ENCODE measurements at regions not wholly inside any gene's neighbourhood (a gene's known extent, or its start where the extent isn't known, plus 50 kb on each side); places are given as distances from the start of the nearest gene placed in this dataset.

DNA sequence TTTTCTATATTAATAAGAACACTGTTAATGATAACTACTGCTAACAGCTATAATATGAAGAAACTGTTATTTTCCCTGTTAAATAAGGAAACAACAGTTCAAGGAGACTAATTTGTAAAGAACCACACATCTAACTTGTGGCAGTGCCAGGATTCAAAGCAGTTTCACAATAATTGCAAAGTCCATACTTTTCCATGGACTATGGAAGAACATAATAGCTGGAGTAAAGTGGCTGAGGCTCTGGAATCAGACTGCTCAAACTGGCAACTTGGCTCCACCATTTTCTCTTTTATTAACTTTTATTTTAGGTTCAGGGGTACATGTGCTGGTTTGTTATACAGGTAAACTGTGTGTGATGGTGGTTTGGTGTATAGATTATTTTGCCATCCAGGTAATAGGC lies 393.7 kb upstream of the CPEB2 start:
- TF ChIP-seq, protein P1, sequence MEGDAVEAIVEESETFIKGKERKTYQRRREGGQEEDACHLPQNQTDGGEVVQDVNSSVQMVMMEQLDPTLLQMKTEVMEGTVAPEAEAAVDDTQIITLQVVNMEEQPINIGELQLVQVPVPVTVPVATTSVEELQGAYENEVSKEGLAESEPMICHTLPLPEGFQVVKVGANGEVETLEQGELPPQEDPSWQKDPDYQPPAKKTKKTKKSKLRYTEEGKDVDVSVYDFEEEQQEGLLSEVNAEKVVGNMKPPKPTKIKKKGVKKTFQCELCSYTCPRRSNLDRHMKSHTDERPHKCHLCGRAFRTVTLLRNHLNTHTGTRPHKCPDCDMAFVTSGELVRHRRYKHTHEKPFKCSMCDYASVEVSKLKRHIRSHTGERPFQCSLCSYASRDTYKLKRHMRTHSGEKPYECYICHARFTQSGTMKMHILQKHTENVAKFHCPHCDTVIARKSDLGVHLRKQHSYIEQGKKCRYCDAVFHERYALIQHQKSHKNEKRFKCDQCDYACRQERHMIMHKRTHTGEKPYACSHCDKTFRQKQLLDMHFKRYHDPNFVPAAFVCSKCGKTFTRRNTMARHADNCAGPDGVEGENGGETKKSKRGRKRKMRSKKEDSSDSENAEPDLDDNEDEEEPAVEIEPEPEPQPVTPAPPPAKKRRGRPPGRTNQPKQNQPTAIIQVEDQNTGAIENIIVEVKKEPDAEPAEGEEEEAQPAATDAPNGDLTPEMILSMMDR (IDR thresholded peaks at IDR 0.05), result no peak
- H3K27me3 ChIP-seq (ENCODE audit: insufficient read depth in 3 of 3, low read length in 2 of 3), result no peaks in the 10 kb centered on the region
- no peak overlapping the region for H3K27ac ChIP-seq
- H3K4me3 ChIP-seq, result no peak overlapping the region
- no peaks in the 10 kb centered on the region for H3K4me1 ChIP-seq
- no peaks in the 10 kb centered on the region for H3K9me3 ChIP-seq
- H3K36me3 ChIP-seq (ENCODE audit: insufficient read depth in 1 of 2, low read depth in 1 of 2), result no peaks in the 10 kb centered on the region
- DNase-seq (no peak), ATAC-seq (no peak)
- intact Hi-C loops (cut with DNase I), result no loop called here

- H3K4me1 ChIP-seq, result no peaks in the 10 kb centered on the region
- no peak for DNase-seq
- H3K36me3 ChIP-seq (ENCODE audit: insufficient read depth in 1 of 2, low read depth in 1 of 2), result no peaks in the 10 kb centered on the region
- WGBS, 3 donors, result 50 to 56% (median 54%) methylated on average over 4 of the region's 4 CpGs
- intact Hi-C loops (cut with DNase I), result no loop called here
- H3K9me3 ChIP-seq, result no peaks in the 10 kb centered on the region
- H3K27ac ChIP-seq, result no peak overlapping the region
- H3K4me3 ChIP-seq, result no peak overlapping the region
- no peak for ATAC-seq
- TF ChIP-seq, protein P1 (IDR thresholded peaks at IDR 0.05), result no peak
- H3K27me3 ChIP-seq (ENCODE audit: insufficient read depth in 3 of 3, low read length in 2 of 3), result no peaks in the 10 kb centered on the region
These were observed 387.4 kb upstream of the CPEB2 start for GRCh38 chr4:14614840-14615239.

DNA sequence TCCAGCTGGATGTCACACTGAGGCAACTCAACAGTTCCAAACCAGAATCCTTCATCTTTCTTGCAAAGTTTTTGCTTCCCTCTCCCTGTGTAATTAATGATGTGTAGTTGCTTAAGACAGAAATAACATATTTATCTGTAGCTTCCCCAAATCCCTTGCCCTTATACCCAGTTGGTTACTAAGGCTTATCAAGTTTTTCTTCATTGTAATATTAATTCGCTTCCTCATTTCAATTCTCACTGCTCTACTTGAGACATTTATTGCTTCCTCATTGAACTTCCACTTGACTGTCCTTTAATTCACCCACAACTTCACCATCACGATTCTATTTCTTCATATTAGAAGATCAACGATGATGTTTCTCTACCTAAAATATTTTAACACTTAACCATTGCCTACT lies 386.6 kb upstream of the CPEB2 start:
- H3K9me3 ChIP-seq, result no peaks in the 10 kb centered on the region
- H3K27me3 ChIP-seq (ENCODE audit: insufficient read depth in 3 of 3, low read length in 2 of 3), result no peaks in the 10 kb centered on the region
- WGBS, 3 donors, result 73 to 83% (median 78%) methylated on average over 3 of the region's 3 CpGs
- no peak overlapping the region for H3K27ac ChIP-seq
- DNase-seq (no peak), ATAC-seq (no peak)
- intact Hi-C loops (cut with DNase I), result no loop called here
- H3K36me3 ChIP-seq (ENCODE audit: insufficient read depth in 1 of 2, low read depth in 1 of 2), result no peaks in the 10 kb centered on the region
- H3K4me1 ChIP-seq, result no peaks in the 10 kb centered on the region
- TF ChIP-seq, protein P1 (IDR thresholded peaks at IDR 0.05), result no peak
- H3K4me3 ChIP-seq, result no peak overlapping the region

- H3K4me3 ChIP-seq, result no peak overlapping the region
- H3K27ac ChIP-seq, result no peak overlapping the region
- H3K4me1 ChIP-seq, result no peaks in the 10 kb centered on the region
- TF ChIP-seq, protein P1 (IDR thresholded peaks at IDR 0.05), result no peak
- H3K36me3 ChIP-seq (ENCODE audit: insufficient read depth in 1 of 2, low read depth in 1 of 2), result no peaks in the 10 kb centered on the region
- 21 to 45% (median 22%) methylated on average over 1 of the region's 1 CpG for WGBS, 3 donors
- ATAC-seq, result no peak
- no peak for DNase-seq
- intact Hi-C loops (cut with DNase I), result no loop called here
- no peaks in the 10 kb centered on the region for H3K9me3 ChIP-seq
- no peaks in the 10 kb centered on the region for H3K27me3 ChIP-seq (ENCODE audit: insufficient read depth in 3 of 3, low read length in 2 of 3)
These were observed 381.6 kb upstream of the CPEB2 start for GRCh38 chr4:14620567-14621141.

DNA sequence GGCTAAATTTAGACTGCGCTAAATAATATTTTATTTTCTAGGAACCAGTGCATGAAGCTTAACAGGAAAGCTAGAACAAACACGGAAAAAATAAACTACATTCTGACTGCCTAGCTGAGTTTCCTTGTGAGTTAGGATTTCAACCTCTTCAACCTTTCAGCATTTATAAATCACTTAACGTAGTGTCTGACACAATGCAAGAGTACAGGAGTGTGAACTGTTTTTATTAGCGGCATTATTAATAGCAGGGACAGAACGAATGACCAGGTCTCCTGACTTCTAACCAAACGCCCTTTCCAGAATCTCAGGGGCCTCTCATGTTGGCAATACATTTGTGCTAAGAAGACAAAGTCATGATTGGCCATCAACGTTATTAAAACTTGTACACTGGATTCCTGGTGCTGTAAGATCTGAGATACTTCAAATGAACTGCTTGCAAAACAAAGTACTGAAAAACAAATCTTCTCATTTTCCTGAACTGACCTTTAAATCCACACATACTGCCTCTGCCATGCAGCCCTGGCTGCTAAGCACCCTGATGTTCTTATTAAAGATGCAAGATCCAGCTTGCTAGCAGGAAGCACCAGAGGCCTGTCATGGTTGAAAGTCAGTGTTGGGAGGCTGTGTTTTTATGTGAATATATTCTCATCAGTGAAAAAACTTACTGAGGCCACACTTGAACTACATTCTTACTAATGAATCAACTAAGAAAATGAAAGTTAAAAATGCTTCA lies 380.4 kb upstream of the CPEB2 start:
- no peaks in the 10 kb centered on the region for H3K9me3 ChIP-seq
- ATAC-seq, result no peak
- intact Hi-C loops (cut with DNase I), result no loop called here
- no peak for DNase-seq
- H3K27ac ChIP-seq, result no peak overlapping the region
- no peaks in the 10 kb centered on the region for H3K27me3 ChIP-seq (ENCODE audit: insufficient read depth in 3 of 3, low read length in 2 of 3)
- TF ChIP-seq, protein P1 (IDR thresholded peaks at IDR 0.05), result no peak
- no peaks in the 10 kb centered on the region for H3K36me3 ChIP-seq (ENCODE audit: insufficient read depth in 1 of 2, low read depth in 1 of 2)
- 39 to 43% (median 40%) methylated on average over 7 of the region's 7 CpGs for WGBS, 3 donors
- no peaks in the 10 kb centered on the region for H3K4me1 ChIP-seq
- H3K4me3 ChIP-seq, result no peak overlapping the region
